Suprapubic skin (tissue), 3 donors: ENCODE measurements at regions not wholly inside any gene's neighbourhood (a gene's known extent, or its start where the extent isn't known, plus 50 kb on each side); places are given as distances from the start of the nearest gene placed in this dataset.

Experiments used
- POLR2AphosphoS5 ChIP-seq, 3 donors: sonication (generic); formaldehyde crosslinking; IDR thresholded peaks; one replicate each; pipeline ENCODE4 v1.6.1; 2017; ENCODE audit warnings: antibody characterized with exemption in 3 of 3
- TF ChIP-seq, protein P1 (sequence below), 2 donors: fragments of 200-600 bp in 1 of 2; fragments of 450-650 bp in 1 of 2; sonication (generic) in 1 of 2; IDR thresholded peaks; one replicate each; pipeline ENCODE4 v1.5.1; 2016 to 2019; ENCODE audit warnings: antibody characterized with exemption in 2 of 2, mild to moderate bottlenecking in 1 of 2, moderate library complexity in 1 of 2

- no peak for TF ChIP-seq POLR2AphosphoS5 (IDR thresholded peaks at IDR 0.05)
- TF ChIP-seq, protein P1, sequence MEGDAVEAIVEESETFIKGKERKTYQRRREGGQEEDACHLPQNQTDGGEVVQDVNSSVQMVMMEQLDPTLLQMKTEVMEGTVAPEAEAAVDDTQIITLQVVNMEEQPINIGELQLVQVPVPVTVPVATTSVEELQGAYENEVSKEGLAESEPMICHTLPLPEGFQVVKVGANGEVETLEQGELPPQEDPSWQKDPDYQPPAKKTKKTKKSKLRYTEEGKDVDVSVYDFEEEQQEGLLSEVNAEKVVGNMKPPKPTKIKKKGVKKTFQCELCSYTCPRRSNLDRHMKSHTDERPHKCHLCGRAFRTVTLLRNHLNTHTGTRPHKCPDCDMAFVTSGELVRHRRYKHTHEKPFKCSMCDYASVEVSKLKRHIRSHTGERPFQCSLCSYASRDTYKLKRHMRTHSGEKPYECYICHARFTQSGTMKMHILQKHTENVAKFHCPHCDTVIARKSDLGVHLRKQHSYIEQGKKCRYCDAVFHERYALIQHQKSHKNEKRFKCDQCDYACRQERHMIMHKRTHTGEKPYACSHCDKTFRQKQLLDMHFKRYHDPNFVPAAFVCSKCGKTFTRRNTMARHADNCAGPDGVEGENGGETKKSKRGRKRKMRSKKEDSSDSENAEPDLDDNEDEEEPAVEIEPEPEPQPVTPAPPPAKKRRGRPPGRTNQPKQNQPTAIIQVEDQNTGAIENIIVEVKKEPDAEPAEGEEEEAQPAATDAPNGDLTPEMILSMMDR (IDR thresholded peaks at IDR 0.05) = no peak
These were observed 356.6 kb upstream of the LYPLAL1 start for GRCh38 chr1:218817071-218817470.
